NB4 (cell line): ENCODE measurements at regions not wholly inside any gene's neighbourhood (a gene's known extent, or its start where the extent isn't known, plus 50 kb on each side); places are given as distances from the start of the nearest gene placed in this dataset.

Experiments used
- MYC ChIP-seq: IDR thresholded peaks from 2 replicates; pipeline ENCODE4 v1.6.1; 2011; ENCODE audit warnings: low read depth, low read length
- POLR2A ChIP-seq: IDR thresholded peaks from 2 replicates; pipeline ENCODE4 v1.6.1; 2011; ENCODE audit warnings: mild to moderate bottlenecking; ENCODE audit not compliant: insufficient read length; ENCODE audit errors: extremely low read depth
- TF ChIP-seq, protein P1 (sequence below): IDR thresholded peaks from one replicate; pipeline ENCODE4 v1.5.1; 2012; ENCODE audit warnings: low read depth, low read length
- TF ChIP-seq, protein P2 (sequence below): IDR thresholded peaks from 2 replicates; pipeline ENCODE4 v1.6.1; 2011; ENCODE audit warnings: low read depth, low read length

DNA sequence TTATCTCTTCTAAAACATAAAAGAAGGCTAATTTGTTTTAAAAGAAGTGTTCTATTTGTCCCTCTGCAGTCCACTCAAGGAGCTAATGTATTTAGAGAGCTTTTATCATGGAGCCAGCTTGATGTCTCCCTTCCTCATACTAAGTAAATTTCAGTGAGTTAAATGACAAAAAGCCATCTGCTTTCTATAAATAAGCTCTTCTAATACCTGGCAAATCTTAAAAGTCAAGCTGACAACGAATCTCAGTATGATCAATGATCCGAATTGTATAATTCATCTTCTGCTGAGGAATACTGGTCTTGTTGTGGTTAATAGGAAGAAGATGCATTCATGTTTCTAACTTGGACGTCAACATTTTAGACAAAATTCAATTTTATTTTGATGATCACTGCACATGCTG is 1390.7 kb downstream of the CDH8 start:
- TF ChIP-seq, protein P1, sequence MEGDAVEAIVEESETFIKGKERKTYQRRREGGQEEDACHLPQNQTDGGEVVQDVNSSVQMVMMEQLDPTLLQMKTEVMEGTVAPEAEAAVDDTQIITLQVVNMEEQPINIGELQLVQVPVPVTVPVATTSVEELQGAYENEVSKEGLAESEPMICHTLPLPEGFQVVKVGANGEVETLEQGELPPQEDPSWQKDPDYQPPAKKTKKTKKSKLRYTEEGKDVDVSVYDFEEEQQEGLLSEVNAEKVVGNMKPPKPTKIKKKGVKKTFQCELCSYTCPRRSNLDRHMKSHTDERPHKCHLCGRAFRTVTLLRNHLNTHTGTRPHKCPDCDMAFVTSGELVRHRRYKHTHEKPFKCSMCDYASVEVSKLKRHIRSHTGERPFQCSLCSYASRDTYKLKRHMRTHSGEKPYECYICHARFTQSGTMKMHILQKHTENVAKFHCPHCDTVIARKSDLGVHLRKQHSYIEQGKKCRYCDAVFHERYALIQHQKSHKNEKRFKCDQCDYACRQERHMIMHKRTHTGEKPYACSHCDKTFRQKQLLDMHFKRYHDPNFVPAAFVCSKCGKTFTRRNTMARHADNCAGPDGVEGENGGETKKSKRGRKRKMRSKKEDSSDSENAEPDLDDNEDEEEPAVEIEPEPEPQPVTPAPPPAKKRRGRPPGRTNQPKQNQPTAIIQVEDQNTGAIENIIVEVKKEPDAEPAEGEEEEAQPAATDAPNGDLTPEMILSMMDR: no peak
- TF ChIP-seq POLR2A (no peak), MYC (no peak)
- TF ChIP-seq, protein P2, sequence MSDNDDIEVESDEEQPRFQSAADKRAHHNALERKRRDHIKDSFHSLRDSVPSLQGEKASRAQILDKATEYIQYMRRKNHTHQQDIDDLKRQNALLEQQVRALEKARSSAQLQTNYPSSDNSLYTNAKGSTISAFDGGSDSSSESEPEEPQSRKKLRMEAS: no peak
